PFSK-1 (cell line): ENCODE measurements at regions not wholly inside any gene's neighbourhood (a gene's known extent, or its start where the extent isn't known, plus 50 kb on each side); places are given as distances from the start of the nearest gene placed in this dataset.

Source experiments
- FOXP2 ChIP-seq: optimal IDR thresholded peaks from 2 replicates; pipeline ENCODE3; 2011; ENCODE audit warnings: borderline replicate concordance, control low read depth, inconsistent platforms; ENCODE audit not compliant: insufficient read depth; ENCODE audit errors: extremely low read length, extremely low read depth
- POLR2AphosphoS5 ChIP-seq: IDR thresholded peaks from 2 replicates; pipeline ENCODE4 v1.6.1; 2012; ENCODE audit warnings: low read depth, mild to moderate bottlenecking, control low read depth, low read length, moderate library complexity
- SIN3A ChIP-seq: IDR thresholded peaks from 2 replicates; pipeline ENCODE4 v1.6.1; 2012; ENCODE audit warnings: mild to moderate bottlenecking, low read length, moderate library complexity, borderline replicate concordance; ENCODE audit not compliant: insufficient read depth
- TAF1 ChIP-seq: IDR thresholded peaks from 2 replicates; pipeline ENCODE4 v1.6.1; 2012; ENCODE audit warnings: low read length, control low read depth, borderline replicate concordance; ENCODE audit not compliant: insufficient read depth
- TF ChIP-seq, protein P1 (sequence below), 2 experiments: IDR thresholded peaks; 2 replicates each; pipeline versions ENCODE4 v1.6.1 to v1.8.0; 2011 to 2012; ENCODE audit warnings: low read depth in 2 of 2, low read length in 2 of 2, control low read depth in 1 of 2, inconsistent platforms in 1 of 2, mild to moderate bottlenecking in 1 of 2, moderate library complexity in 1 of 2; ENCODE audit not compliant: insufficient read depth in 1 of 2

DNA sequence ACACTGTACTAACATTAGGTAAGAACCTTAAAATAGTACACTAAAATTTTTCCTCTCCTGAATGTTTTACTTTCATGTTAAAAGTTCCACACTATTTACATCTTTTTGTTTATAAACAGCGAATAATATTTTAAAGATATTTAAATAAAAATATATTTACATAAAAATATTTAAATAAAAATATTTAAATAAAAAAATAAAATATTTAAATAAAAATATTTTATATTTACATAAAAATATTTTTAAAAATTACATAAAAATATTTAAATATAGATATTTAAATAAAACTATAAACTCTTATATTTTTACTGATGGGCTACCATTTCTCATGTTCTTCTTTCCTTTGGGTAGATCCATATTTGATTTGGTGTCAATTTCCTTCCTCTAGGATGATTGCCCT, 619.0 kb downstream of the ANKRD7 start:
- TF ChIP-seq POLR2AphosphoS5 (no peak), SIN3A (no peak), TAF1 (no peak), FOXP2 (no peak)
- TF ChIP-seq, protein P1, sequence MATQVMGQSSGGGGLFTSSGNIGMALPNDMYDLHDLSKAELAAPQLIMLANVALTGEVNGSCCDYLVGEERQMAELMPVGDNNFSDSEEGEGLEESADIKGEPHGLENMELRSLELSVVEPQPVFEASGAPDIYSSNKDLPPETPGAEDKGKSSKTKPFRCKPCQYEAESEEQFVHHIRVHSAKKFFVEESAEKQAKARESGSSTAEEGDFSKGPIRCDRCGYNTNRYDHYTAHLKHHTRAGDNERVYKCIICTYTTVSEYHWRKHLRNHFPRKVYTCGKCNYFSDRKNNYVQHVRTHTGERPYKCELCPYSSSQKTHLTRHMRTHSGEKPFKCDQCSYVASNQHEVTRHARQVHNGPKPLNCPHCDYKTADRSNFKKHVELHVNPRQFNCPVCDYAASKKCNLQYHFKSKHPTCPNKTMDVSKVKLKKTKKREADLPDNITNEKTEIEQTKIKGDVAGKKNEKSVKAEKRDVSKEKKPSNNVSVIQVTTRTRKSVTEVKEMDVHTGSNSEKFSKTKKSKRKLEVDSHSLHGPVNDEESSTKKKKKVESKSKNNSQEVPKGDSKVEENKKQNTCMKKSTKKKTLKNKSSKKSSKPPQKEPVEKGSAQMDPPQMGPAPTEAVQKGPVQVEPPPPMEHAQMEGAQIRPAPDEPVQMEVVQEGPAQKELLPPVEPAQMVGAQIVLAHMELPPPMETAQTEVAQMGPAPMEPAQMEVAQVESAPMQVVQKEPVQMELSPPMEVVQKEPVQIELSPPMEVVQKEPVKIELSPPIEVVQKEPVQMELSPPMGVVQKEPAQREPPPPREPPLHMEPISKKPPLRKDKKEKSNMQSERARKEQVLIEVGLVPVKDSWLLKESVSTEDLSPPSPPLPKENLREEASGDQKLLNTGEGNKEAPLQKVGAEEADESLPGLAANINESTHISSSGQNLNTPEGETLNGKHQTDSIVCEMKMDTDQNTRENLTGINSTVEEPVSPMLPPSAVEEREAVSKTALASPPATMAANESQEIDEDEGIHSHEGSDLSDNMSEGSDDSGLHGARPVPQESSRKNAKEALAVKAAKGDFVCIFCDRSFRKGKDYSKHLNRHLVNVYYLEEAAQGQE (IDR thresholded peaks at IDR 0.05; ENCODE audit: insufficient read depth in 1 of 2, low read depth in 2 of 2, low read length in 2 of 2): no peak
